Cardiac fibroblast (primary cell): ENCODE measurements at regions not wholly inside any gene's neighbourhood (a gene's known extent, or its start where the extent isn't known, plus 50 kb on each side); places are given as distances from the start of the nearest gene placed in this dataset.

ENCODE experiments used
- DNase-seq, 2 donors: peaks; one replicate each; pipeline versions ENCODE4 v3.0.0 to v3.0.0-alpha.2; 2010; ENCODE audit warnings: low read depth in 2 of 2
- H3K4me3 ChIP-seq, 2 donors: replicated peaks in 1 of 2; 1 replicate in 1 of 2; 2 replicates in 1 of 2; pipeline ENCODE4 v1.5.1; 2011; ENCODE audit warnings: low read depth in 2 of 2, low read length in 2 of 2, mild to moderate bottlenecking in 2 of 2, moderate library complexity in 1 of 2
- CTCF ChIP-seq: IDR thresholded peaks from one replicate; pipeline ENCODE4 v1.5.1; 2011; ENCODE audit warnings: low read depth, mild to moderate bottlenecking, low read length, inconsistent platforms

GRCh38 chr20:40470445-40471260 lies 218.4 kb downstream of the MAFB start:
- no peak for TF ChIP-seq CTCF
- H3K4me3 ChIP-seq, result no peak overlapping the region
- DNase-seq, result no peak

- TF ChIP-seq CTCF, result no peak
- no peak overlapping the region for H3K4me3 ChIP-seq
- DNase-seq, result no peak
Measured at GRCh38 chr20:40468759-40469158, 220.3 kb downstream of the MAFB start.

GRCh38 chr20:40467703-40468411 lies 221.2 kb downstream of the MAFB start:
- DNase-seq, result no peak
- TF ChIP-seq CTCF, result no peak
- no peak overlapping the region for H3K4me3 ChIP-seq

GRCh38 chr20:40467067-40467466 lies 222.0 kb downstream of the MAFB start:
- no peak for TF ChIP-seq CTCF
- no peak for DNase-seq
- H3K4me3 ChIP-seq, result no peak overlapping the region

GRCh38 chr20:40464731-40465208 lies 224.3 kb downstream of the MAFB start:
- H3K4me3 ChIP-seq, result no peak overlapping the region
- no peak for TF ChIP-seq CTCF
- DNase-seq, result no peak

GRCh38 chr20:40463171-40463570 lies 225.9 kb downstream of the MAFB start:
- no peak for TF ChIP-seq CTCF

More at GRCh38 chr20:40463171-40463570, 225.9 kb downstream of the MAFB start:
- DNase-seq, result no peak
- H3K4me3 ChIP-seq, result no peak overlapping the region
